ENCODE measurements at regions not wholly inside any gene's neighbourhood (a gene's known extent, or its start where the extent isn't known, plus 50 kb on each side); places are given as distances from the start of the nearest gene placed in this dataset.

DNA sequence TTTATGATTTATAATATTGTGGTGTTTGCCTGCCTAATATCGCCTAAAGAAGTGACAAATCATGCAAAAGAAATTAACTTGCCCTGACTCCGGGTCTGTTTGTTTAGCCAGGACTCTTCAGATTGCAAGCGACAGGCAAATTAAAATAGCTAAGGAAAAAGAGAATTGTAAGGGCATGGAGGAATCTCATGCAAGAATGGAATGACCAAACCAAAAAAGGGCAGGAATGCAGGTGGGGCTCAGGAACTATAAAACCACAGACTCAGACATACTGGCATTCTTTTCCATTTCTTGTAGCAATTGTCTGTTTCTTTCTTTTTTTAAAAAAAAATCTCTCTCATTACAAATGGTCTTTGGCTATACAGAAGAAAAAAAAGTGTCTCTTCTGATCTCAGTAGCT is 188.1 kb upstream of the XYLT1 start:
- DNase-seq (ENCODE audit: low read depth, low spot score): no peak

DNA sequence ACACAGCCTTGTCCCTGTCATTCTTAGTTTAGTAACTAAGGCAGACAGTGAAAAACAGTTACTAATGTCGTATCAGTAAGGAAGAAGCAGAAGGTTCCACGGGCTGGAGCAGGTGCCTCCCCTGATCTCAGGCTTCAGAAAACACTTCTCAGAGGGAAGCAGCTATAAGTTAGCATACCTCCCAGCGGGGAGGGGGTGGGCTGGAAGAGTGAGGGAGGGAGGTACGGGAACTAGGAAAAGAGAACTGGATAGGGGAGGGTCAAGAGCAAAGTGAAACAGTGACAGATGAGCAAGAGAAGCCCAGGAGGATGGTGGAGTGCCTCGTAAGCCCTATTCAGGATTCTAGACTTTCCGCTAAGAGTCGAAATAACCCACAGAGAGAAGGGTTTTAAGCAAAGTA is 186.3 kb upstream of the XYLT1 start:
- DNase-seq (ENCODE audit: low read depth, low spot score): no peak

DNA sequence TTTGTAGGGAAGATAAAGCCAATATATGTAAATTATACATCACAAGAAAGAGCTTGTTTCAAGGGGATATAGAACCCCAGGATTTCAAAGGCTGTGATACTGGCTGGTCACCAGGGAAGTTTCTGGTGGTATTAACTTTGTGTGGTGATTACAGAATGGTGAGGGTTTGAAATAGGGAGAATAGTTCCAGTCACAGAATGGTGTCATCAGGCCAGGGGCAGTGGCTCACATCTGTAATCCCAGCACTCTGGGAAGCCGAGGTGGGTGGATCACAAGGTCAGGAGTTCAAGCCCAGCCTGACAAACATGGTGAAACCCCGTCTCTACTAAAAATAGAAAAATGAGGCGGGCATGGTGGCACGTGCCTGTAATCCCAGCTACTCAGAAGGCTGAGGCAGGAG is 183.8 kb upstream of the XYLT1 start:
- no peak for DNase-seq (ENCODE audit: low read depth, low spot score)

DNA sequence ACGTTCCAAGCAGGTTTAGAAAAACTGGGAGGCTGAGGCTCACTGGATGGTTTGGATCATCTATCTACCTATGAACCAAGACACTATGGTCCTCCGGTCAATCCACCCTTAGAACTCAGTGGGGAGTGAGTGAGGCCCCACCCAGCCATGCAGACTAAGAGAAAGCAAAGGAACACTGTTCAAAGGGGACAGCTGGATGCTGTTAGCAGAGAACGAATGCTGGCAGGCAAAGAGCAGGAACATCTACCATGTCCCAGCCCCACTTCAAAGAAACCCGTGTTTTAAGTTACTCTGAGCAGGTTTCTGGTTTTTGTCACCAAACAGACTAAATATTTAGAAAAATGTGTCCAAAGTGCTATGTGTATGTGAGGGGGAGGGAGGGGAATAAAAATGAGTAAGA is 183.4 kb upstream of the XYLT1 start:
- no peak for DNase-seq (ENCODE audit: low read depth, low spot score)

DNA sequence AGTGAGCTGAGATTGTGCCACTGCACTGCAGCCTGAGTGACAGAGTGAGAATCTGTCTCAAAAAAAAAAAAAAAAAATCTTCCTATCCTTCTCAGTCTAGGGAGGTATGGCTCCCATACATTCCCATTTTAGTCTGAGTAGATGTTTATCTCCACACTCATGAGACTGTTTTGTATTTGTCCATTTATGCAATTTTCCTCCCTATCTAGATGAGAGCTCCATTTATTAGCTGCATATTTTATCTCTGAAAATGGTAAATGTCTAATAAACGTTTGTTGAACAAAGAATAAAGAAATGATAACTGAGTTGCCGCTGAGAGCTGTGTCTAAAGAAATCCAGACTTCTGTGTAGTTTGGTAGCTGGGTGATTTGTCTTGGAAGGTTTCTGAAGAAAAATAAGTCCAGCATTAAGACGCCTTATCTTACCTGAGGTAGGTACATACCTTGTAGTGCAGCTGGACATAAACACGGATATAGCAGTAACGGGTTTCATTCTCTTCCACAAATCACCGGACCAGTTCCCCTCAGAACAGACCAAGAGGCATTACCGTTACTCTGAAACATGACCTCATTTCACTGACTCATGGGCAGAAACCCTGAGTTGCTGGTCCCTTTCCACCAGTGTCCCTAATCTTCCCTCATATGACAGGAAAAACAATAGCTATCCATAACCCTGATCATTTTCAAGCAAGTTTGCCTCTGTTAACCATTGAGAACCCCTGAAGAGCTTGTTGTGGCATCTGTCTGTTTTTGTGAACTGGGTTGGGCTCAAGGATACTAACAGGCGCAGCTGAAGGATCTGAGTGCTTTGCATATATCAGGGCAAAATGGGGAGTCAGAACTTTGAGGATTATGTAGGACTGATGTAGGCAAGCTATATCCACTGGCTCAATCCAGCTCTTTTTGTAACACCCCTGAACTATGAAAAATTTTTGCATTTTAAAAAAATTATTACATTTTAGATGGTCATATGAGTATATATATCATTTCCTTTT is 177.4 kb upstream of the XYLT1 start:
- DNase-seq (ENCODE audit: low read depth, low spot score): no peak

DNA sequence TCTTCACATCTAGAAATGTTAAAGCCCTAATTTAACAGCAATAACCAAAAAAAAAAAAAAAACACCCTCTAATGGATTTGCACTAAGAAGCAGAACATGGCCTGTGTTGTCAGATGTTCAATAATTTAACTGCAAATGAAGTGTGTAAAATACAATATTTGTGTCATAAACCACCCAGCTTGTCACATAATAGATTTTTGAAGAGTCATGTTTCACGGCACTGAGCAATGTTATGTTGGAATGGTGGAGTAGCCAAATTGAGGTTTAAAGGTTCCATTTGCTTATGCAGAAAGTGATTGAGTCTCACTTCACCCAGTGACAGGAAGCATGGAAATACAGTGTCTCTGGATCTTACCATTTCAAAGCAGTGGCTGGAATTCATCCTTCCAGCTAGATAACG is 173.2 kb upstream of the XYLT1 start:
- DNase-seq (ENCODE audit: low read depth, low spot score): no peak

DNA sequence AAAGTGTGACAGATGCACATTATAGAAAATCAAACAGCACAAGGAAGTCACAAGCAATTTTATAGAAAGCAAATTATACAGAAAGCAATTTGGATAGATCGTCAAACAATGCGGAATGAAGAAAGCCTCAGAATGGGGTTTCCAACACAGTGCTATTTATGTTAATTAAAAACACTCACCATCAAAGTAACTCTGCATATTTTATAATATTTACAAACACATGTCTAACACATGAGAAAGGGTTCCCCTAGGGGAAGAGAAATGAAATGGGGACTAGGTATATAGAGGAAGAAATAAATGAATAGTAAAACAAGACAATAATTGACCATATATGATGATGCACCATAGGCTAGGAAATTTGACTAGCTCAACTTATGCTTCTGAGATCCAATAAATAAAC is 171.2 kb upstream of the XYLT1 start:
- DNase-seq (ENCODE audit: low read depth, low spot score): no peak

DNA sequence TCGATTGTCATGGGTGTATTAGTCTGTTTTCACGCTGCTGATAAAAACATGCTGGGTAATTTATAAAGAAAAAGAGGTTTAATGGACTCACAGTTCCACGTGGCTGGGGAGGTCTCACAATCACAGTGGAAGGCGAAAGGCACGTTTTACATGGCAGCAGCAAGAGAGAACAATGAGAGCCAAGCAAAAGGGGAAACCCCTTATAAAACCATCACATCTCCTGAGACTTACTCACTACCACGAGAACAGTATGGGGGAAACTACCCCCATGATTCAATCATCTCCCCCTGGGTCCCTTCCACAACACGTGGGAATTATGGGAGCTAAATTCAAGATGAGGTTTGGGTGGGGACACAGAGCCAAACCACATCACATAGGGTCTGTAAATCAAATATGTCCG is 167.4 kb upstream of the XYLT1 start:
- no peak for DNase-seq (ENCODE audit: low read depth, low spot score)

DNA sequence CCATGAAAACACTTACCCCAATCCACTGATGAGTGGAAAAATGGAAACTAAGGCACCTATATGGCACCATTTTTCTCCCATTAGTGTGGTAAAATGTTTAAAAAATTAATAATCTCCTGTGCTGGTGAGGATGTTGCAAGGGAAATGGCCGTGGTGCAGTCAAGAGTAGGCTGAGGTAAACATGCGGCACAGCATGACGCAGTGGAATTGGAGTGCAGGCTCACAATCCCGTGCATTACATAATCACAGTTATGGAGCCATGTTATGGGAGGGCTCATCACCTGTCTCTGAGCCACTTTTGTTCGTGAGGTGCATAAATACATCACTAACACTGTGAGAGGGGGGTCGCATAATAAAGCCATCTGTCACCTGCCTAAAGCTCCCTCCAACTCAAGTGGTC is 164.4 kb upstream of the XYLT1 start:
- no peak for DNase-seq (ENCODE audit: low read depth, low spot score)

DNA sequence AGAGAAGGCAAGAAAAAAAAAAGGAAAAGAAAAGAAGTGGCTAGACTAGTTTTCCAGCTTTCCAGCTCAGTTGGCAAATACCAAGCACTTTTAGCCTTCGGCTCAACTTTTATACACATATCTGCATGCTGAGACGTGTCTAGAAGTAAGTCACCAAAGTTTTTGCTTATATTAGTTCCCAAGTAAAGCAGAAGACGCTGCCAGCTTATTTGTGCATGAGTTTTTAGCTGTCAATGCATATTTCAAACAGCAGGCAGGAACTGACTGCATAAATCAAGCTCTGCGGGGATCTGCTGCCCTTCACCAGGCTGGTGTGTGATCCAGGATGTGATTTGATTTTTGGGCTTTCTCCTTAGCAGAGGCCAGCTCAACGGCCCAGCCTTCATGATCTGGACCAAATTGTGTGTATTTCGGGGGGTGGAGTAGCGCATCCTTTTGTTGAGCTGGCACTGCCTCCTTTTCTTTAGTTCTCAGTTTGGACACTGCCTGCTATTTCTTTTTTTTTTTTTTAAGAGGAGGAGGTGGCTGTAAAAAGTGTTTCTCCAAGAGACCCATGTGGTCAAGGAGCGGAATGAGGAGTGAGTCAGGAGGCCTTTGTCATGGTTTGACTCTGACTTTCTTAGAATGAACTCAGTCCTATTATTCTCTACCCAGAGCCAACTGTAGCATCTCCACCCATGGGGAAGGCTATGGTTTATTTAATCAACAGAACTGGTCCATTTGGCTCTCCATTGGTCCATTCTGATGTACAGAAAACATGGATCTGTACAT is 162.6 kb upstream of the XYLT1 start:
- no peak for DNase-seq (ENCODE audit: low read depth, low spot score)

DNA sequence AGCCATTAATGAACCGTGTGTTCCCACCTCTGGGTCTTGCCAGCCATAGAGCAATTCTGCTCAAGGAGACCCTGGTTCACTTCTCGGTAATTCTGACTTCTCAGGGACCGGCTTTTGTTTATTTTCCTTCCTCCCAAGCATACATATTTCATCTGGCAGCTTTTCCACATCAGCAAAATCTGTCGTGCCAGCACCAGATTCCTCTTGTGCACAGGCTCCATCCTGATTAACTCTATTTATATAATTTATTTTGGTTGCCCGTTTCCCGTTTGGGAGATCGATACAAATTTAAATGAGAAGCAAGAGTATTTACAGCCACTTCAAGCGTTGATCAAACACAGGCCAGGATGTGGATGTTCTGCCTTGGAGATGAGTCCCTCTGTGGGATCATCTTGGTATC is 161.9 kb upstream of the XYLT1 start:
- no peak for DNase-seq (ENCODE audit: low read depth, low spot score)

DNA sequence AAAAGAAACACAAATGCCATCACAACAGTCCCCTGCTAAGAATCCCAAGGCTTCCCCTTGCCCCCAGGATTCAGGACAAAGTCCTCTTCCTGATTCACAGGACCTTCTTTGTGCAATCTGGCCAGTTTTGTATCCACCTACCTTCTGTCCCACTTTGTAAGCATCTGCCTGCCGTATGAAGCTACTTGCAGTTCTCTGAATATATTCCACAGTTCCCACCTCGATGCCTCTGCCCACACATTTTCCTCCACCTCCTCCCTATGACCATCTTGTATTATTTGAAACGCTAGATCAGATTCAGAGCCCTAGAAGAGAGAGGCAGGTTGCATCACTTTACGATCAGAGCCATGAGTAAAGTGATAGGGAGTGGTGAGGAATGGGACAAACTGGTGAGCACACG is 159.2 kb upstream of the XYLT1 start:
- no peak for DNase-seq (ENCODE audit: low read depth, low spot score)

DNA sequence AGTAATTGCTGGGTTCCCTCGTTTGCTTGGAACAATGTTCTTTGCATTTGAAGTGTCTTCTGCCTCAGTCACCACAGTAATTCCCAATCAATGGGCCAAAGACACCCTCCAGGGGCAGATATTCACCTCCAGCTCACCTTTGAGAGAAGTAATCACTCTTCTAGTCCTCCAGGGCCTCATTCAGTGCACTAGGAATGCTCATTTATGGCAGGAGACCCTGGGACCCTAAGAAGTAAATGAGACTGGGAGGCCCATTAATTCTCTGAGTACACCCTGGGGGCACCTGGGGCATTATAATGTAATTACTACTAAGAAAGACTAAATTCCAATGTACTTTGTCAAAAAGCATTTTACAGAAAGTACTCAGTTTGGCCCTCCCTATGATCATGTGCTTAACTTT is 158.2 kb upstream of the XYLT1 start:
- DNase-seq (ENCODE audit: low read depth, low spot score): no peak

DNA sequence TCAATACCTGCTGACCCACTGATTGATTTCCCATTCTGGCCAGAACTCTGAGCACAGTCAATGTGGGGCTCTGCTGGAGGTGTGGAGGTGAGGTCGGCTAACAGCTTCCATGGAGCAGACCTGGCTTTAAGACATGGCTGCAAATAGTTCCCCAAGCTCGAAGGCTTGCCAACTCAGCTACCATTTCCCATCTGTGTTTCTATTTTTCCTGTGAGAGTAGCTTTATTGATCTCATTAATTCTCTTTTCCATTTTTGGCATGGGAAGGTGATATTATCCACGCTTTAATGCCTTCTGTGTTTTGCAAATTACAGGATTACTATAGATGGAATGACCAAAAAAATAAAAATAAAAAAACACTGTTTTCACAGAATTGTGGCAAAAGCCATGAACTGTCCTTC is 151.6 kb upstream of the XYLT1 start:
- no peak for DNase-seq (ENCODE audit: low read depth, low spot score)

DNA sequence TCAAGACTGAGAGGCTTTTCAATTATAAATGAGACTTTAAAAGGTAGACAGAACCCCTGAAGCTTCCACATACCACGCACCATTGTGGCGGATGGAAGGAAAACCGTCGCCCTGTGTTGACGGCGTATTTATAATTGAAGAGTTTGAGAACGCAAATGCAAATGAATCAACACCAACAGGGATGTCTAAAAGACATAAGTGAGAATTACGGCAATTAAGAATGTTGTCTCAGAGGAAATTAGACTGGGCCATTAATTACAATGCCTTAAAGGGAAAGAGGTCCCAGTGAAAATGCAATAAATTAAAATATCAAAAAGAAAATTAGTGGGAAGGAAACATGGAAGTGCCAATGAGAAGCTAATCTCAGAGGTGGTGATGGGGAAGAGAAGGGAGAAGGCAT is 148.5 kb upstream of the XYLT1 start:
- DNase-seq (ENCODE audit: low read depth, low spot score): no peak

DNA sequence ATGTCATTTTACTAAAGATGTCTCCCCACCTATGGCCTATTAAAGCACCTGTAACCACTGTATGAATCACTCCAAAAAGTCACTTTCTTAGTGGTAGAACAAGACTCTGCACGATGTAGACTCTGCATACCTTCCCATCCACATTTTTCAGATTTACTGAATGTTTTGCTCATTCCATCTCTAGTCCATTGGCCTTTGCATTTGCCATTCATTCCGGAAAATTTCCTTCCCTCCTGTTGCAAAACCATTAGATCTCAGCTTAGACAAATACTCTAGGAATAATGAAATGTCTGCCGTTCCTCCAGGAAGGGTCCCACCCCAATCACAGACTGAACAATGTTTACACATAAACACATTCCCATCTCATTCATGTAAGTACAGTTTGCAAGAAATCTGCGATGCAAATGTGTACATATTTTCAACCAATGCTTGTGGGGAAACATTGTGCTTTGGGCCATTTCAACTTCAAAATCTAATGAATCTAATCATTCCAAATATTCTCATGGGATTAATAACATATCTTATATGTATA is 146.3 kb upstream of the XYLT1 start:
- DNase-seq (ENCODE audit: low read depth, low spot score): no peak

DNA sequence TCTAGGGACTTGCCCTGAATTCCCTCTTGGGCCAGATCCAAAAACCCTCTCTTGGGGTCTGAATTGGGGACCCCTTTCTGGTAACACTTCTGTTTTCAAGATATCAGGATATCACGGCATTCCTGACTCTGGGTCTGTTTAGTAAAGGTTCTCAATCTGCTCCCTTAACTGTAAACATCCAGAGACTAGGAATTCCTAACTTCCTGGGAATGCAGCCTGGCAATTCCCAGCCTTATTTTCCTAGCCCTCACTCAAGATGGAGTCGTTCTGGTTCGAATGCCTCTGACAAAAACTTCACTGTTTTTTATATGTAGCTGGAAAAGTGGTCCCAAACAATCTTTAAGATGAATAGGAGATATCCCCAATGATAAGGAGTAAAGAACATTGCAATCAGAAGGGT is 141.6 kb upstream of the XYLT1 start:
- DNase-seq (ENCODE audit: low read depth, low spot score): no peak

DNA sequence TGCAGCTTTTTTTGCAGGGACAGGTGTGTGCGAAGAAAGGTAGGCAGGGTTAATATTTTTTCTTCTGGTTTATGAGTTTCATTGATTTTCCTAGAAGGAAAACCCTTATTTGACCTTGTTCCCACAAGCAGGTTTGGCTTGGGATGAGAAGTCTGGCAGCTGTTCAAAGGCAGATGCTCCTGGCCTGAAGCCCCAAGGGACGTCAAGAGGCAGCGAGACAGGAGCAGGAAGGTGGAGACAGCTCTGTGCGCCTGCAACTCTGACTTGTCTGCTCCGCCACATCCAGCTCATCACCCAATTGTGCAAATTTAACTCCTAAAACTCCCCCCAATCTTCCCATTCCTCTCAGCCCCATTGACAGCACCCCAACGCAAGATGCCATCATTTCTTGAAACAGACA is 136.8 kb upstream of the XYLT1 start:
- DNase-seq (ENCODE audit: low read depth, low spot score): no peak

DNA sequence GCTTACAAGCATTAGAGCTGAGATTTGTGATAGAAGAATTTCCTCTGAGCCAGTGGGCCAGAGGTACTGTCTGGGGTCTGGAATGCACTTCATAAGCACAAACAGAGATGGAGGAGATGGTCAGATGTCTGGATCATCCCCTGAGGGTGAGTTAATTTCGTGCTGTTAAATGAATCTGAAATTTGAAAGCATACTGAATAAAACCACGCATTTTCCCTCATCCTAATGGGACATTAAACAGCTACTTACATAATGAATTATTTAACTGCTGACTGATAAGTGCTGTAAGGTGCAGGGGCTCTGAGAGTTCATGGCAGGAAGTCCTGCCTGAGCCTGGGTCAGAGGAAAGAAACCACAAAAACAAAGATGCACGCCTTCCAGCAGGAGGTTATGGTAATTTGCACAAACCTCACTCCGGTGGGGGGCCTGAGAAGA is 136.3 kb upstream of the XYLT1 start:
- DNase-seq (ENCODE audit: low read depth, low spot score): no peak

DNA sequence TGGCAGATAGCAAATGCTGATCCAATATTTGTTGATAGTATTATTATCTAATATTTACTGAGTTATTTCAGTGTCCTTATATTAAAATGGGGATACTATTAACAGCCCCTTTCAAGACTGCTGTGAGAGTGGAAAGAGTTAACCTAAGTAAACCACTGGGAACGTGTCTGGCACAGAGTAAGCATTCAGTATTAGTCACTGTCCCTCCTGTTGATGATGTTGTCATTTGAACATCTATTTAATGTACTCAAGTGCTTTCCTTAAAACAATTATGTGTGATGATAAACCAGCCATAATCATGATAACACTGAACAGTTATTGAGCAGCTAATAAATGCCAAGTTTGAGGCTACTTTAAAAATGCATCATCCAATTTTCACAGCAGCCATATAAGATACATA is 135.7 kb upstream of the XYLT1 start:
- DNase-seq (ENCODE audit: low read depth, low spot score): no peak

DNA sequence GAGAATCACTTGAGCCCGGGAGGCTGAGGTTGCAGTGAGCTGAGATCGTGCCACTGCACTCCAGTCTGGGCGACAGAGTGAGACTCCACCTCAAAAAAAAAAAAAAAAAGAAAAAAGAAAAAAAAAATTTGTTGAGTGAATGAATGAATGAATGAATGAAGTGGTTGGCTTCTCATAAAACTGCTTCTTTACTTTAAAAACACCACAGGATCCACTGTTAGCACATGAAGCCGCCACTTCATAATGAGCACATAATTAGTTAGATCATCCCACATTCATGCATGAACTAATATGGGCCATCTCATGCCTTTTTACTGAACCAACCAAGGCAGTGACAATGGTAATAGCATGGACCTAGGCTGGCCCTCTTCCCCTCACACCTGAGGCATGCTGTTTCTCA is 135.0 kb upstream of the XYLT1 start:
- DNase-seq (ENCODE audit: low read depth, low spot score): no peak

DNA sequence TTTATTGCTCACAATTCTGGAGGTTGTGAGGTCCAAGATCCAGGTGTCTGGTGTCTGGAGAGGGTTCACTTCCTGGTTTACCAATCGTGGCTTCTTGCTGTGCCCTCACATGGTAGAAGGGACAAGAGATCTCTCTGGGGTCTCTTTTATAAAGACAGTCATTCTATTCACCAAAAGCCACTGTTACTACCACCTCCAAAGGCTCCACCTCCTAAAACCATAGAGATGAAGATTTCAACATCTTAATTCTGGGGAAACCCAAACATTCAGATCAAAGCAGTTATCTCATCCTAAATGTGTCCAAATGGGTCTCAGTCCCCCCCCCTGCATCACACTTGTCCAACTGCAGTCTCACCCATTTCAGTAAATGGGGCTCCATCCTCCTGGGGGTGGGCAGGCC is 132.9 kb upstream of the XYLT1 start:
- no peak for DNase-seq (ENCODE audit: low read depth, low spot score)

DNA sequence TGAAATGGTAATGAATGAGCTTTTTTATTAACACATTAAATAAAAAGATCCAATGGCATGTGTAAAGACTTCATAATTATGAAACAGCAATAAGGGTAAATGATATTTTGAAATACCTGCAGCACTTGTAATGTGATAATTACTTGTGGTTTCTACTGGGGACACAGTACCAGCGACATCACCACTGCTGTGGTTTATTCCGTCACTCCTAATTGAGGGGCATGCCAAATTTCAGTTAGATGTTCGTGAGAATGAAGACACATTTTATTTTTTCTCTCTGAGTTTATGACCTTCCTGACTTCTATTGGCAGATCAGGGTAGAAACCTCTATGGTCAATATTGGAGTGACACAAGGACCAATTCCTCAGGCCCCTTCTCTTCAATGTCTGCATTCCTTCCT is 131.9 kb upstream of the XYLT1 start:
- no peak for DNase-seq (ENCODE audit: low read depth, low spot score)
